CD4-positive, alpha-beta T cell (primary cell): ENCODE measurements at regions not wholly inside any gene's neighbourhood (a gene's known extent, or its start where the extent isn't known, plus 50 kb on each side); places are given as distances from the start of the nearest gene placed in this dataset.

ENCODE experiments used
- ATAC-seq: fragments of 200-7000 bp; cut with Tn5 transposase; one replicate; pipeline ENCODE4 v1.10.0; 2022; ENCODE audit warnings: mild to moderate bottlenecking; ENCODE audit not compliant: poor library complexity
- CTCF ChIA-PET: fragments of 350-600 bp; sonication (Branson Sonifier 250); formaldehyde crosslinking; loops from one replicate; lab custom pipeline; 2021; ENCODE audit warnings: antibody characterized with exemption, inconsistent platforms; lab: Charles Lee
- POLR2A ChIA-PET: fragments of 350-600 bp; sonication (Branson Sonifier 250); formaldehyde crosslinking; loops from one replicate; lab custom pipeline; 2021; ENCODE audit warnings: antibody characterized with exemption, inconsistent platforms; lab: Charles Lee
- DNase-seq, 14 experiments: peaks; one replicate each; pipeline ENCODE4 v3.0.0-alpha.2; 2013 to 2020; ENCODE audit warnings: mixed read lengths in 2 of 14
- H3K27ac ChIP-seq, 2 donors: one replicate each; pipeline versions ENCODE4 v1.5.1 to v1.7.0; 2013; ENCODE audit warnings: low read length in 2 of 2, low read depth in 1 of 2, mild to moderate bottlenecking in 1 of 2
- H3K27me3 ChIP-seq, 2 experiments: 1 replicate in 1 of 2; 2 replicates in 1 of 2; pipeline versions ENCODE4 v1.6.1 to v1.7.0; 2013; ENCODE audit warnings: low read length in 2 of 2, control low read depth in 1 of 2, mild to moderate bottlenecking in 1 of 2, moderate library complexity in 1 of 2; ENCODE audit not compliant: insufficient read depth in 2 of 2, control insufficient read depth in 1 of 2
- H3K36me3 ChIP-seq: one replicate; pipeline ENCODE4 v1.6.1; 2013; ENCODE audit warnings: low read length, control low read depth; ENCODE audit not compliant: insufficient read depth
- H3K4me1 ChIP-seq: one replicate; pipeline ENCODE4 v1.6.1; 2013; ENCODE audit warnings: low read length, control low read depth; ENCODE audit not compliant: insufficient read depth
- H3K4me3 ChIP-seq: one replicate; pipeline ENCODE4 v1.5.1; 2013; ENCODE audit warnings: mild to moderate bottlenecking, low read length, moderate library complexity
- H3K9me3 ChIP-seq, 2 experiments: 1 replicate in 1 of 2; 2 replicates in 1 of 2; pipeline versions ENCODE4 v1.6.1 to v1.7.0; 2013; ENCODE audit warnings: low read length in 2 of 2, mild to moderate bottlenecking in 2 of 2, control low read depth in 1 of 2, moderate library complexity in 1 of 2; ENCODE audit not compliant: control insufficient read depth in 1 of 2, insufficient read depth in 1 of 2
- H3K27ac Mint-ChIP-seq: one replicate; pipeline ENCODE4 v1.8.0; 2020; ENCODE audit warnings: mixed read lengths
- H3K27me3 Mint-ChIP-seq: one replicate; pipeline ENCODE4 v1.8.0; 2021; ENCODE audit warnings: mixed read lengths
- H3K36me3 Mint-ChIP-seq: one replicate; pipeline ENCODE4 v1.8.0; 2021; ENCODE audit warnings: low read depth, mixed read lengths
- H3K4me1 Mint-ChIP-seq: one replicate; pipeline ENCODE4 v1.8.0; 2021; ENCODE audit warnings: low read depth, mixed read lengths
- H3K4me3 Mint-ChIP-seq: one replicate; pipeline ENCODE4 v1.8.0; 2020; ENCODE audit warnings: mild to moderate bottlenecking, mixed read lengths
- H3K9me3 Mint-ChIP-seq: one replicate; pipeline ENCODE4 v1.8.0; 2020; ENCODE audit warnings: mixed read lengths
- intact Hi-C, 2 experiments: fragments of 100-400 bp; cut with DNase I in 1 of 2; cut with micrococcal nuclease in 1 of 2; formaldehyde crosslinking; loops; one replicate each; pipeline versions ENCODE4 v1.15.1 to v1.9.0; 2023 to 2025; cut with DNase I, micrococcal nuclease
- TF ChIP-seq, protein P1 (sequence below): fragments of 200-600 bp; IDR thresholded peaks from one replicate; pipeline ENCODE4 v1.8.0; 2022; ENCODE audit warnings: antibody characterized with exemption, mild to moderate bottlenecking

DNA sequence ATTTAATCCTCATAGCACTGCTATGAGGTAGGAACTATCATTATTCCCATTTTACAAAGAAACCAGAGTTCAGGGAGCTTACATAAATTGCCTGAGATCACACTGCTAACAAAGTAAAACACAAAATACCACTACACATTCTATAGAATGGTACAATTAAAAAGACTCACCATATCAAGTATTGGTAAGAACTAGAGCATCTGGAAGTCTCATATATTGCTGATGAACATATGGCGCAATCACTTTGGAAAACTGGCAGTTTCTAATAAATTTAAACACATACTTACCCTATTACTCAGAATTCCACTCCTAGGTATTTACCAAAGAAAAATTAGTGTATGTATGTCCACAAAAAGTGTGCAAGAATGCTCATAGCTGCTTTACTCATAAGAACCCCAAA is 261.5 kb downstream of the RRAGC start:
- intact Hi-C loops, result loop anchor here in 1 of 2 experiments (10.0 kb wide), 1 partner anchor 293 kb away; no protein-coding TSS in a partner anchor
- Mint-ChIP-seq H3K27me3 (peaks cover 15% of the 10 kb centered on the region), H3K4me1 (no peaks in the 10 kb centered on the region), H3K27ac (no peak overlapping the region), H3K9me3 (peaks cover 6% of the 10 kb centered on the region), H3K4me3 (no peak overlapping the region), H3K36me3 (no peaks in the 10 kb centered on the region)
- TF ChIP-seq, protein P1, sequence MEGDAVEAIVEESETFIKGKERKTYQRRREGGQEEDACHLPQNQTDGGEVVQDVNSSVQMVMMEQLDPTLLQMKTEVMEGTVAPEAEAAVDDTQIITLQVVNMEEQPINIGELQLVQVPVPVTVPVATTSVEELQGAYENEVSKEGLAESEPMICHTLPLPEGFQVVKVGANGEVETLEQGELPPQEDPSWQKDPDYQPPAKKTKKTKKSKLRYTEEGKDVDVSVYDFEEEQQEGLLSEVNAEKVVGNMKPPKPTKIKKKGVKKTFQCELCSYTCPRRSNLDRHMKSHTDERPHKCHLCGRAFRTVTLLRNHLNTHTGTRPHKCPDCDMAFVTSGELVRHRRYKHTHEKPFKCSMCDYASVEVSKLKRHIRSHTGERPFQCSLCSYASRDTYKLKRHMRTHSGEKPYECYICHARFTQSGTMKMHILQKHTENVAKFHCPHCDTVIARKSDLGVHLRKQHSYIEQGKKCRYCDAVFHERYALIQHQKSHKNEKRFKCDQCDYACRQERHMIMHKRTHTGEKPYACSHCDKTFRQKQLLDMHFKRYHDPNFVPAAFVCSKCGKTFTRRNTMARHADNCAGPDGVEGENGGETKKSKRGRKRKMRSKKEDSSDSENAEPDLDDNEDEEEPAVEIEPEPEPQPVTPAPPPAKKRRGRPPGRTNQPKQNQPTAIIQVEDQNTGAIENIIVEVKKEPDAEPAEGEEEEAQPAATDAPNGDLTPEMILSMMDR, result no peak
- Histone ChIP-seq H3K4me3 (no peak overlapping the region), H3K27me3 (peaks cover 8 to 11% of the 10 kb centered on the region in 2 experiments), H3K9me3 (peaks cover 6 to 11% of the 10 kb centered on the region in 2 experiments), H3K4me1 (no peaks in the 10 kb centered on the region), H3K27ac (no peak overlapping the region), H3K36me3 (no peaks in the 10 kb centered on the region)
- ChIA-PET CTCF (no interaction called here), POLR2A (no interaction called here)
- no peak for DNase-seq
- ATAC-seq, result no peak

DNA sequence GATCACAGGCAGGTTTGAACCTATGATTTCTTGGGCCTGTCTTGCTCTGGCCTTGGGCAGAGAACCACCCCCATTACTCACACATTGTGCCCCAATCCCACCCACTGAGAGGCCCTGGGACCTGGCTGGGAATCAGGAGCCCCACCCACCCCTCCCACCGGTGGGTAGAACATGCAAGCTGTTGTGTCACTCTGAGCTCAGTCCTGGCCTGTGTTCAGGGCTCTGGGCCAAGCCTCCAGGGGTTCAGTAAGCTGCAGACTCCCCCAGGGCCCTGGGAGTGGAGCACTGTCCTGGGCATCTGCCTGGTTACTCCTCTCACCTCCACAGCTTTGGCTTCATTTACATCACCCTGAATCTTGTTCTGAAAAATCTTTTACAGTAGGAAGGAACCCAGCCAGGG is 270.5 kb downstream of the RRAGC start:
- H3K9me3 Mint-ChIP-seq, result no peaks in the 10 kb centered on the region
- H3K27ac ChIP-seq, result no peak overlapping the region
- no peaks in the 10 kb centered on the region for H3K36me3 Mint-ChIP-seq
- no peak for DNase-seq
- H3K27ac Mint-ChIP-seq, result no peak overlapping the region
- ATAC-seq, result no peak
- intact Hi-C loops, result loop anchor here (5.0 kb wide), 2 partner anchors 47 to 102 kb away; no protein-coding TSS in a partner anchor
- H3K4me1 ChIP-seq, result peaks cover 8% of the 10 kb centered on the region
- peaks cover 0 to 5% of the 10 kb centered on the region in 2 experiments for H3K27me3 ChIP-seq
- no peaks in the 10 kb centered on the region for H3K36me3 ChIP-seq
- TF ChIP-seq, protein P1, result no peak
- peaks cover 12% of the 10 kb centered on the region for H3K4me1 Mint-ChIP-seq
- no peak overlapping the region for H3K4me3 ChIP-seq
- ChIA-PET CTCF (no interaction called here), POLR2A (interaction anchor here (0.6 kb wide), 1 partner anchor 48 kb away, joined by 3 read pairs; no protein-coding TSS in a partner anchor)
- H3K4me3 Mint-ChIP-seq, result no peak overlapping the region
- H3K27me3 Mint-ChIP-seq, result peaks cover 14% of the 10 kb centered on the region
- peaks cover under 1 to 7% of the 10 kb centered on the region in 2 experiments for H3K9me3 ChIP-seq

DNA sequence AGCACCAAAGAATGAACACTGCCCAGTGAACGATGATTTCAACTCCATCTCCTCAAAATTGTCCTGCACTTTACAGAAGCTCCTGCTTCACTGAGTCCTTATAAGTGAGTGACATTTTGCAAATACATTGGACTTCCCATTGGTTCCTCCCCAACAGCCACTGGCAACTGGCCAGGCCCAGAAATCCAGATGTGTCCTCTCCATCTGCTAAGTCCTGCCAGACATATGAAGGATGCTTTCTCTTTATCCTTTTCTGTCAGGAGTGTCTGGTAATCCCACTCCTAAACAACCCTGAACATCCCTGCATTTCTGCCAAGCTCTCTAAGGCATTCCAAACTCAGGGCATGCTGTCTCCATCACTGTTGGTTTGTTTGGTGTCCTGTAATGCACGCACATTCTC is 271.8 kb downstream of the RRAGC start:
- POLR2A ChIA-PET, result no interaction called here
- Mint-ChIP-seq H3K36me3 (no peaks in the 10 kb centered on the region), H3K27ac (no peak overlapping the region), H3K4me3 (no peak overlapping the region), H3K4me1 (peaks cover 12% of the 10 kb centered on the region), H3K9me3 (no peaks in the 10 kb centered on the region), H3K27me3 (peaks cover 22% of the 10 kb centered on the region)
- CTCF ChIA-PET, result no interaction called here
- DNase-seq, result no peak
- no peaks in the 10 kb centered on the region for H3K36me3 ChIP-seq
- H3K4me3 ChIP-seq, result no peak overlapping the region
- TF ChIP-seq, protein P1, result no peak
- peaks cover 8% of the 10 kb centered on the region for H3K4me1 ChIP-seq
- peaks cover 0 to 3% of the 10 kb centered on the region in 2 experiments for H3K27me3 ChIP-seq
- no peak for ATAC-seq
- intact Hi-C loops, result loop anchor here (2.0 to 5.0 kb wide), 4 partner anchors 45 to 561 kb away; no protein-coding TSS in a partner anchor
- peaks cover 0 to 4% of the 10 kb centered on the region in 2 experiments for H3K9me3 ChIP-seq
- H3K27ac ChIP-seq, result no peak overlapping the region
